OCI-LY3 (cell line): ENCODE measurements at regions not wholly inside any gene's neighbourhood (a gene's known extent, or its start where the extent isn't known, plus 50 kb on each side); places are given as distances from the start of the nearest gene placed in this dataset.
"Not testable (repeated sequence)": the region's sequence is repeated elsewhere in the genome, so short reads cannot be mapped to it uniquely, and the experiment has no call there.

ENCODE experiments used
- EZH2phosphoT487 ChIP-seq: fragments of 200-600 bp; shearing (Covaris generic); IDR thresholded peaks from 2 replicates; pipeline ENCODE4 v1.6.1; 2018; ENCODE audit warnings: antibody characterized with exemption, mixed run types, low read depth
- TF ChIP-seq, protein P1 (sequence below): fragments of 200-600, 300-600 bp; sonication (generic); IDR thresholded peaks from 2 replicates; pipeline ENCODE4 v1.5.1; 2014; ENCODE audit warnings: antibody characterized with exemption, low read length, low read depth

DNA sequence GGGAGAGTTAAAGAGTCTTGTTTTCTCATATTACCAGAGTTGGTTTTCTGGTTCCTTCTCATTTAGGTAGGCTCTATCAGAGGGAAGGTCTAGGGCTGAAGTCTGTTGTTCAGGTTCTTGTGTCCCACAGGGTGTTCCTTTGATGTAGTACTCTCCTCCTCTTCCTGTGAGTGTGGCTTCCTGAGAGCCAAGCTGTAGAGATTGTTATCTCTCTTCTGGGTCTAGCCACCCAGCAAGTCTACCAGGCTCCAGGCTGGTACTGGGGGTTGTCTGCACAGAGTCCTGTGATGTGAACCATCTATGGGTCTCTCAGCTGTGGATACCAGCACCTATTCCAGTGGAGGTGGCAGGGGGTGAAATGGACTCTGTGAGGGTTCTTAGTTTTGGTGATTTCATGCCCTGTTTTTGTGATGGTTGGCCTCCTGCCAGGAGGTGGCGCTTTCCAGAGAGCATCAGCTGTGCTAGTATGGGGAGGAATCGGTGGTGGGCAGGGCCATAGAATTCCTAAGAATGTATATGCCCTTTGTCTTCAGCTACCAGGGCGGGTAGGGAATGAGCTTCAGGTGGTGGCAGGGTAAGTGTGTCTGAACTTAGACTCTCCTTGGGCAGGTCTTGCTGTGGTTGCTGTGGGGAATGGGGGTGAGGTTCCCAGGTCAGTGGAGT is 65.5 kb upstream of the OLIG3 start:
- TF ChIP-seq, protein P1, sequence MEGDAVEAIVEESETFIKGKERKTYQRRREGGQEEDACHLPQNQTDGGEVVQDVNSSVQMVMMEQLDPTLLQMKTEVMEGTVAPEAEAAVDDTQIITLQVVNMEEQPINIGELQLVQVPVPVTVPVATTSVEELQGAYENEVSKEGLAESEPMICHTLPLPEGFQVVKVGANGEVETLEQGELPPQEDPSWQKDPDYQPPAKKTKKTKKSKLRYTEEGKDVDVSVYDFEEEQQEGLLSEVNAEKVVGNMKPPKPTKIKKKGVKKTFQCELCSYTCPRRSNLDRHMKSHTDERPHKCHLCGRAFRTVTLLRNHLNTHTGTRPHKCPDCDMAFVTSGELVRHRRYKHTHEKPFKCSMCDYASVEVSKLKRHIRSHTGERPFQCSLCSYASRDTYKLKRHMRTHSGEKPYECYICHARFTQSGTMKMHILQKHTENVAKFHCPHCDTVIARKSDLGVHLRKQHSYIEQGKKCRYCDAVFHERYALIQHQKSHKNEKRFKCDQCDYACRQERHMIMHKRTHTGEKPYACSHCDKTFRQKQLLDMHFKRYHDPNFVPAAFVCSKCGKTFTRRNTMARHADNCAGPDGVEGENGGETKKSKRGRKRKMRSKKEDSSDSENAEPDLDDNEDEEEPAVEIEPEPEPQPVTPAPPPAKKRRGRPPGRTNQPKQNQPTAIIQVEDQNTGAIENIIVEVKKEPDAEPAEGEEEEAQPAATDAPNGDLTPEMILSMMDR = peak; percentile 12; the same call in 1 of the 2 replicates
- TF ChIP-seq EZH2phosphoT487 = not testable (repeated sequence)
